ENCODE measurements at regions not wholly inside any gene's neighbourhood (a gene's known extent, or its start where the extent isn't known, plus 50 kb on each side); places are given as distances from the start of the nearest gene placed in this dataset.
"Not testable (repeated sequence)": the region's sequence is repeated elsewhere in the genome, so short reads cannot be mapped to it uniquely, and the experiment has no call there.

- TF ChIP-seq, protein P1, sequence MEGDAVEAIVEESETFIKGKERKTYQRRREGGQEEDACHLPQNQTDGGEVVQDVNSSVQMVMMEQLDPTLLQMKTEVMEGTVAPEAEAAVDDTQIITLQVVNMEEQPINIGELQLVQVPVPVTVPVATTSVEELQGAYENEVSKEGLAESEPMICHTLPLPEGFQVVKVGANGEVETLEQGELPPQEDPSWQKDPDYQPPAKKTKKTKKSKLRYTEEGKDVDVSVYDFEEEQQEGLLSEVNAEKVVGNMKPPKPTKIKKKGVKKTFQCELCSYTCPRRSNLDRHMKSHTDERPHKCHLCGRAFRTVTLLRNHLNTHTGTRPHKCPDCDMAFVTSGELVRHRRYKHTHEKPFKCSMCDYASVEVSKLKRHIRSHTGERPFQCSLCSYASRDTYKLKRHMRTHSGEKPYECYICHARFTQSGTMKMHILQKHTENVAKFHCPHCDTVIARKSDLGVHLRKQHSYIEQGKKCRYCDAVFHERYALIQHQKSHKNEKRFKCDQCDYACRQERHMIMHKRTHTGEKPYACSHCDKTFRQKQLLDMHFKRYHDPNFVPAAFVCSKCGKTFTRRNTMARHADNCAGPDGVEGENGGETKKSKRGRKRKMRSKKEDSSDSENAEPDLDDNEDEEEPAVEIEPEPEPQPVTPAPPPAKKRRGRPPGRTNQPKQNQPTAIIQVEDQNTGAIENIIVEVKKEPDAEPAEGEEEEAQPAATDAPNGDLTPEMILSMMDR (conservative IDR thresholded peaks at IDR 0.05), result not testable (repeated sequence)
- TF ChIP-seq EZH2 (IDR thresholded peaks at IDR 0.05; ENCODE audit: low read depth), result not testable (repeated sequence)
Measured at GRCh38 chr12:31199476-31199875, 125.8 kb downstream of the DDX11 start.

Measured in PC-9 (cell line).